ENCODE measurements at regions not wholly inside any gene's neighbourhood (a gene's known extent, or its start where the extent isn't known, plus 50 kb on each side); places are given as distances from the start of the nearest gene placed in this dataset.
"Not testable (repeated sequence)": the region's sequence is repeated elsewhere in the genome, so short reads cannot be mapped to it uniquely, and the experiment has no call there.

- H3K4me1 ChIP-seq (ENCODE audit: control insufficient read depth, insufficient read depth, low read length): no peaks in the 10 kb centered on the region
- no peaks in the 10 kb centered on the region for H3K36me3 ChIP-seq (ENCODE audit: control insufficient read depth, insufficient read depth, low read length)
- no peaks in the 10 kb centered on the region for H3K9me3 ChIP-seq (ENCODE audit: control insufficient read depth, low read length)
- no peaks in the 10 kb centered on the region for H3K27me3 ChIP-seq (ENCODE audit: control insufficient read depth, insufficient read depth, low read length)
- no peak overlapping the region for H3K9ac ChIP-seq (ENCODE audit: low read length)
- no peak overlapping the region for H3K4me3 ChIP-seq (ENCODE audit: low read length)
Observed at GRCh38 chr5:52632281-52632680, 155.4 kb upstream of the ITGA1 start.

DNA sequence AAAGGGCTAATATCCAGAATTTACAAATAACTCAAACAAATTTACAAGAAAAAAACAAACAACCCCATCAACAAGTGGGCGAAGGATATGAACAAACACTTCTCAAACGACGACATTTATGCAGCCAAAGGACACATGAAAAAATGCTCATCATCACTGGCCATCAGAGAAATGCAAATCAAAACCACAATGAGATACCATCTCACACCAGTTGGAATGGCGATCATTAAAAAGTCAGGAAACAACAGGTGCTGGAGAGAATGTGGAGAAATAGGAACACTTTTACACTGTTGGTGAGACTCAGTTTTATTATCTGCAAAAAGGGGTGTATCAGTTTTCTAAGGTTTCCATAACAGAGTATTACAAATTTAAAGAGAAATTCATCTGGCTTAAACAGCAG is 153.5 kb upstream of the ITGA1 start:
- H3K9me3 ChIP-seq (ENCODE audit: control insufficient read depth, low read length); H3K4me1 ChIP-seq (ENCODE audit: control insufficient read depth, insufficient read depth, low read length); H3K9ac ChIP-seq (ENCODE audit: low read length); H3K36me3 ChIP-seq (ENCODE audit: control insufficient read depth, insufficient read depth, low read length); H3K4me3 ChIP-seq (ENCODE audit: low read length); H3K27me3 ChIP-seq (ENCODE audit: control insufficient read depth, insufficient read depth, low read length): not testable (repeated sequence)

DNA sequence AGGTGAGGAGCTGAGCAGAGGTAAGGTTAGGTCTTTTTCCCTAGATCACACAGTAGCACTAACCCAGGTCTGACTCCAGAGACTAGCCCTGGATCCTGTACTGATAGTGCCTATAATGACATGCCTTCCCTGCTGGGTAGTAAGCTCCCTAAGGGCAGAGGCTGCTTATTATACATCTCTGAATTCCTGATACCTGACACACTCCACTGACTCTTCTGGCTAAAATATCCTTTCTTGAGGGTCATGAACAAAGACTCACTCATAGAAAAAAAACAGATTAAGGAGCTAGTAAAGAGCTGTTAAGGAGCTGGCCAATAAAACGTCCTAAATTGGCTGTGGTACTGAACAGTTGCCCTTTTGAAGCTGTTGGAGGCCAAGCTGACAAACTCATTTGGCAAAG is 149.0 kb upstream of the ITGA1 start:
- H3K4me1 ChIP-seq (ENCODE audit: control insufficient read depth, insufficient read depth, low read length): no peaks in the 10 kb centered on the region
- H3K4me3 ChIP-seq (ENCODE audit: low read length): no peak overlapping the region
- H3K27me3 ChIP-seq (ENCODE audit: control insufficient read depth, insufficient read depth, low read length): no peaks in the 10 kb centered on the region
- no peaks in the 10 kb centered on the region for H3K36me3 ChIP-seq (ENCODE audit: control insufficient read depth, insufficient read depth, low read length)
- no peak overlapping the region for H3K9ac ChIP-seq (ENCODE audit: low read length)
- H3K9me3 ChIP-seq (ENCODE audit: control insufficient read depth, low read length): no peaks in the 10 kb centered on the region

DNA sequence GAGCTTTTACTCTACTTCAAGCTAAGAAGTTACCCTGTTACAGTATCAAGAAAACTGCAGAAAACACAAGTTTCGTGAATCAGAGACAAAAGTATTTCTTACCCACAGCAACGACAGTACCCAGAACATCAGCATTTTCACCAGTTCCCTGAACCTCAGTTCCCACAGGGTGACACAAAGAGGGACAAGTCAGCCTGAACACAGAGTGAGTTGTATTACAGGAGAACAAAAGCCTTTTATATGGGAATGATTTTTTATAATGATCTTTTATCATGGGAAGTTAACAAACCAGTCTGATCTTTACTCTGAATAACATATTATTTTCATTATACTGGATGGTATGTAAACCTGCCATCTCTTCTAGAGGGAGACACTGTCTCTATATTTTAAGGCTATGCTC is 139.0 kb upstream of the ITGA1 start:
- H3K27me3 ChIP-seq (ENCODE audit: control insufficient read depth, insufficient read depth, low read length): no peaks in the 10 kb centered on the region
- no peaks in the 10 kb centered on the region for H3K4me1 ChIP-seq (ENCODE audit: control insufficient read depth, insufficient read depth, low read length)
- no peak overlapping the region for H3K4me3 ChIP-seq (ENCODE audit: low read length)
- H3K9ac ChIP-seq (ENCODE audit: low read length): no peak overlapping the region
- no peaks in the 10 kb centered on the region for H3K9me3 ChIP-seq (ENCODE audit: control insufficient read depth, low read length)
- no peaks in the 10 kb centered on the region for H3K36me3 ChIP-seq (ENCODE audit: control insufficient read depth, insufficient read depth, low read length)

DNA sequence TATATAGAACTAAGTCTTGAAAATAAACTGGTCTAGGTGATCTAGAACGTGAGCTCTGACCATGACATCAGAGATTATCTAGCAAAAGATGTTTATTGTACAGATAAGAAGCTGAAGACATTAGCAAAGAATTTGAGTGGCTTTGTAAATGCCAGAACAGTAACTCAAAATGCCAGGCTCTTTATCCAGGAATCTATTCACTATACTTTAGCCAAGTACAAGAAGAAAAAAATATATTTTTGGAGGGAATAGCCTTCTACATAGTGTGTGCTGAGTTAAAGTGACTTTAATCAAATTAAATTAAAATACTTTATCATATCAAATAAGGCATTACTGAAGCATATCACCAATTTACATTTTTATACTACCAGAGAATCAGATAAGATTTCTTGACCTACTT is 132.6 kb upstream of the ITGA1 start:
- Histone ChIP-seq H3K9me3 (ENCODE audit: control insufficient read depth, low read length) (no peaks in the 10 kb centered on the region), H3K4me1 (ENCODE audit: control insufficient read depth, insufficient read depth, low read length) (no peaks in the 10 kb centered on the region), H3K27me3 (ENCODE audit: control insufficient read depth, insufficient read depth, low read length) (no peaks in the 10 kb centered on the region), H3K4me3 (ENCODE audit: low read length) (no peak overlapping the region), H3K9ac (ENCODE audit: low read length) (no peak overlapping the region), H3K36me3 (ENCODE audit: control insufficient read depth, insufficient read depth, low read length) (no peaks in the 10 kb centered on the region)

GRCh38 chr5:52656569-52657246 is 131.0 kb upstream of the ITGA1 start:
- H3K27me3 ChIP-seq (ENCODE audit: control insufficient read depth, insufficient read depth, low read length): no peaks in the 10 kb centered on the region
- H3K9ac ChIP-seq (ENCODE audit: low read length): no peak overlapping the region
- no peaks in the 10 kb centered on the region for H3K4me1 ChIP-seq (ENCODE audit: control insufficient read depth, insufficient read depth, low read length)
- H3K9me3 ChIP-seq (ENCODE audit: control insufficient read depth, low read length): no peaks in the 10 kb centered on the region
- no peak overlapping the region for H3K4me3 ChIP-seq (ENCODE audit: low read length)
- H3K36me3 ChIP-seq (ENCODE audit: control insufficient read depth, insufficient read depth, low read length): no peaks in the 10 kb centered on the region

DNA sequence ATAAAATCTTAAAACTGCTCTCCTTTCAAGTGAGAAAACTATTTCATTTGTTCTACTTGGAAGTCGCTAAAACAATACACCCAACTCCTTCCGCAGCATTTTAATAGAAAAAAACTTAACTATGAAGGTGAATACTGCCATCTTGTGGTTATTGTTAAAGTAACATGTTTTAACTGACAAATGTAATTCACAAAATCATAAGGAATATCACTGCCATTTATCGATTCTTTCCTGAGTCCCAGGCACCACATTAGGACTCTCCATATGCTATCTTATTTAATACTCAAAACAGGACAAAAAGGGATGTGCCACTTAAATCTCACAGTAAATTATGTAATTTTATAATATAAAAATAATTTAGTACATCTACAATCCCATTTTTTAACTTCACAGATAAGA is 130.5 kb upstream of the ITGA1 start:
- no peak overlapping the region for H3K4me3 ChIP-seq (ENCODE audit: low read length)
- H3K36me3 ChIP-seq (ENCODE audit: control insufficient read depth, insufficient read depth, low read length): no peaks in the 10 kb centered on the region
- no peak overlapping the region for H3K9ac ChIP-seq (ENCODE audit: low read length)

GRCh38 chr5:52658246-52658645 is 129.5 kb upstream of the ITGA1 start:
- Histone ChIP-seq H3K27me3 (ENCODE audit: control insufficient read depth, insufficient read depth, low read length) (no peaks in the 10 kb centered on the region), H3K9me3 (ENCODE audit: control insufficient read depth, low read length) (no peaks in the 10 kb centered on the region), H3K9ac (ENCODE audit: low read length) (no peak overlapping the region), H3K36me3 (ENCODE audit: control insufficient read depth, insufficient read depth, low read length) (no peaks in the 10 kb centered on the region), H3K4me3 (ENCODE audit: low read length) (no peak overlapping the region), H3K4me1 (ENCODE audit: control insufficient read depth, insufficient read depth, low read length) (no peaks in the 10 kb centered on the region)

More for the DNA sequence above, 130.5 kb upstream of the ITGA1 start:
- no peaks in the 10 kb centered on the region for H3K27me3 ChIP-seq (ENCODE audit: control insufficient read depth, insufficient read depth, low read length)
- no peaks in the 10 kb centered on the region for H3K4me1 ChIP-seq (ENCODE audit: control insufficient read depth, insufficient read depth, low read length)
- no peaks in the 10 kb centered on the region for H3K9me3 ChIP-seq (ENCODE audit: control insufficient read depth, low read length)

DNA sequence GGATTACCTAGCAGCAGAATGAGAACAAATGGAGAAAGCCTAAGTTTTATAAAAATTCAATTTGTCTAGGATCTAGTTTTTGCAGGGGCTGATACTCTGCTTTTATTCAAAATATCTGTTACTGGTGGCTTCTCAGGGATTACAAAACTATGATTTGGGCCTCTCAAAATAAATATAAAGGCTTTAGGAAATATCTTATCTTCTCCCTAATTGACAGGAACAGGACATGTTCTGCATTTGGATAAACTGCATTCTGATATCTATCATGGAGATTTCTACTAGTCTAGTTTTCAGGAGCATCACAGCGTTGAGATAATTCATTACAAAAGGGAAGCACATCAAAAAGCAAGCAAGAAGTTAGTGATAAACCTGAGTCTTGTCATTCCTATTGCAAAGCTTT is 127.1 kb upstream of the ITGA1 start:
- Histone ChIP-seq H3K4me3 (ENCODE audit: low read length) (no peak overlapping the region), H3K36me3 (ENCODE audit: control insufficient read depth, insufficient read depth, low read length) (no peaks in the 10 kb centered on the region), H3K9me3 (ENCODE audit: control insufficient read depth, low read length) (no peaks in the 10 kb centered on the region), H3K9ac (ENCODE audit: low read length) (no peak overlapping the region), H3K4me1 (ENCODE audit: control insufficient read depth, insufficient read depth, low read length) (no peaks in the 10 kb centered on the region), H3K27me3 (ENCODE audit: control insufficient read depth, insufficient read depth, low read length) (no peaks in the 10 kb centered on the region)

DNA sequence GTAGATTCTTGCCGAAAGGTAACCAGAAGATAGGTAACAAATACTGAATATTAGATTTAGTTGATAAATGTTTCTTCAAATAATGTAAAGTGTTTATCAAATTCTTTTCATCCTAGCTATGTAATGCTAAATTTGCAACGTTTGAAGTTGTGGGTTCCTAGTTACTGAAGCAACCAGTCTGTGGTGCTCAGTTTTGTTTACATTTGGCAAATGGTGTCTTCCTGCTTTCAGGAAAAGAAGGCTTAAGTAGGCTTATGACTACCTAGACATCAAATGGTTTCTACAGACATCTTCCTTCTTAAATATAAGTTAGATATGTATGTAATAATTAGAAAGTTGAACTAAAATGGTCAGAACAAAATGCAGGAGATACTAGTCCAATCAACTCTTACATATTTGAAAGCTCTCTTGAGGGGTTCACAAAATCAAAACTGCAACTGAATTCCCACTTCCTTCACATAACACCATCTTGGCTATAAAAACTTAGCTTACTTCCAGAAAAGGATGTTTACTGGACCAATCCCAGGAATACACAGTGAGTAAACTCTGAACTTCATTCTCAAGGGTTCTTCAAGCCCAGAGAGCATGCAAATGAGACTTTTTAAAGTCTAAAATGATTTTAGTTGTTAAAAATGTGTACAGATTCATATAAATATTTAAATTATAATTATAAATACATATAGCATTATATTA is 125.7 kb upstream of the ITGA1 start:
- Histone ChIP-seq H3K4me3 (ENCODE audit: low read length) (no peak overlapping the region), H3K9ac (ENCODE audit: low read length) (no peak overlapping the region)

GRCh38 chr5:52665559-52665958 is 122.2 kb upstream of the ITGA1 start:
- no peak overlapping the region for H3K9ac ChIP-seq (ENCODE audit: low read length)
- no peak overlapping the region for H3K4me3 ChIP-seq (ENCODE audit: low read length)
- H3K36me3 ChIP-seq (ENCODE audit: control insufficient read depth, insufficient read depth, low read length): no peaks in the 10 kb centered on the region
- no peaks in the 10 kb centered on the region for H3K4me1 ChIP-seq (ENCODE audit: control insufficient read depth, insufficient read depth, low read length)
- no peaks in the 10 kb centered on the region for H3K27me3 ChIP-seq (ENCODE audit: control insufficient read depth, insufficient read depth, low read length)
- no peaks in the 10 kb centered on the region for H3K9me3 ChIP-seq (ENCODE audit: control insufficient read depth, low read length)

More for the DNA sequence above, 125.7 kb upstream of the ITGA1 start:
- Histone ChIP-seq H3K36me3 (ENCODE audit: control insufficient read depth, insufficient read depth, low read length) (no peaks in the 10 kb centered on the region), H3K27me3 (ENCODE audit: control insufficient read depth, insufficient read depth, low read length) (no peaks in the 10 kb centered on the region), H3K4me1 (ENCODE audit: control insufficient read depth, insufficient read depth, low read length) (no peaks in the 10 kb centered on the region), H3K9me3 (ENCODE audit: control insufficient read depth, low read length) (no peaks in the 10 kb centered on the region)

- no peaks in the 10 kb centered on the region for H3K36me3 ChIP-seq (ENCODE audit: control insufficient read depth, insufficient read depth, low read length)
- H3K4me1 ChIP-seq (ENCODE audit: control insufficient read depth, insufficient read depth, low read length): no peaks in the 10 kb centered on the region
- H3K27me3 ChIP-seq (ENCODE audit: control insufficient read depth, insufficient read depth, low read length): no peaks in the 10 kb centered on the region
- no peaks in the 10 kb centered on the region for H3K9me3 ChIP-seq (ENCODE audit: control insufficient read depth, low read length)
- H3K4me3 ChIP-seq (ENCODE audit: low read length): no peak overlapping the region
- no peak overlapping the region for H3K9ac ChIP-seq (ENCODE audit: low read length)
Observed at GRCh38 chr5:52668139-52668538, 119.6 kb upstream of the ITGA1 start.

All from mucosa of stomach (tissue), 1 donor.